Tibial artery (tissue), 4 donors: ENCODE measurements at regions not wholly inside any gene's neighbourhood (a gene's known extent, or its start where the extent isn't known, plus 50 kb on each side); places are given as distances from the start of the nearest gene placed in this dataset.

ENCODE experiments used
- DNase-seq, 2 donors: peaks; one replicate each; pipeline ENCODE4 v3.0.0-alpha.2; 2019
- H3K27ac ChIP-seq, 2 donors: fragments of 200-600 bp; sonication (generic) in 1 of 2; 1 replicate in 1 of 2; 2 replicates in 1 of 2; pipeline ENCODE4 v1.5.1; 2018 to 2019; ENCODE audit warnings: mild to moderate bottlenecking in 1 of 2
- H3K27me3 ChIP-seq, 2 donors: fragments of 200-600 bp; sonication (generic) in 1 of 2; one replicate each; pipeline versions ENCODE4 v1.5.1 to v1.6.0; 2016 to 2019
- H3K36me3 ChIP-seq, 3 donors: fragments of 200-600 bp; sonication (generic) in 2 of 3; one replicate each; pipeline ENCODE4 v1.5.1; 2016 to 2019; ENCODE audit warnings: mild to moderate bottlenecking in 2 of 3
- H3K4me1 ChIP-seq, 4 donors: fragments of 200-600 bp; sonication (generic) in 2 of 4; 1 replicate in 3 of 4; 2 replicates in 1 of 4; pipeline ENCODE4 v1.5.1; 2016 to 2019
- H3K4me3 ChIP-seq, 2 donors: fragments of 200-600 bp; sonication (generic) in 1 of 2; 1 replicate in 1 of 2; 2 replicates in 1 of 2; pipeline ENCODE4 v1.5.1; 2018 to 2019; ENCODE audit warnings: mild to moderate bottlenecking in 2 of 2
- H3K9me3 ChIP-seq, 3 donors: fragments of 200-600 bp; sonication (generic) in 1 of 3; one replicate each; pipeline ENCODE4 v1.5.1; 2016 to 2019
- CTCF ChIP-seq, 2 experiments: fragments of 200-600 bp in 1 of 2; fragments of 450-650 bp in 1 of 2; IDR thresholded peaks; one replicate each; pipeline ENCODE4 v1.5.1; 2017 to 2019; ENCODE audit warnings: antibody characterized with exemption in 2 of 2, mild to moderate bottlenecking in 1 of 2, moderate library complexity in 1 of 2
- intact Hi-C: fragments of 100-400 bp; cut with DNase I; formaldehyde crosslinking; loops from one replicate; pipeline ENCODE4 v1.15.0; 2023; ENCODE audit warnings: low total_unique reads

- Histone ChIP-seq H3K36me3 (no peaks in the 10 kb centered on the region), H3K9me3 (no peaks in the 10 kb centered on the region), H3K4me1 (no peaks in the 10 kb centered on the region), H3K27ac (no peak overlapping the region), H3K27me3 (no peaks in the 10 kb centered on the region), H3K4me3 (no peak overlapping the region)
- DNase-seq: no peak
- intact Hi-C loops: no loop called here
- no peak for TF ChIP-seq CTCF (IDR thresholded peaks at IDR 0.05)
Observed at GRCh38 chr15:36392676-36393266, 186.7 kb upstream of the CDIN1 start.

GRCh38 chr15:36398212-36398611, 181.2 kb upstream of the CDIN1 start:
- Histone ChIP-seq H3K4me3 (no peak overlapping the region), H3K4me1 (no peaks in the 10 kb centered on the region), H3K27ac (no peak overlapping the region), H3K9me3 (no peaks in the 10 kb centered on the region), H3K27me3 (no peaks in the 10 kb centered on the region), H3K36me3 (no peaks in the 10 kb centered on the region)
- DNase-seq: no peak
- no peak for TF ChIP-seq CTCF (IDR thresholded peaks at IDR 0.05)
- intact Hi-C loops: no loop called here

GRCh38 chr15:36399276-36399675, 180.2 kb upstream of the CDIN1 start:
- Histone ChIP-seq H3K36me3 (no peaks in the 10 kb centered on the region), H3K27ac (no peak overlapping the region), H3K9me3 (no peaks in the 10 kb centered on the region), H3K27me3 (no peaks in the 10 kb centered on the region), H3K4me3 (no peak overlapping the region), H3K4me1 (no peaks in the 10 kb centered on the region)
- no peak for TF ChIP-seq CTCF (IDR thresholded peaks at IDR 0.05)
- intact Hi-C loops: no loop called here
- DNase-seq: no peak

- Histone ChIP-seq H3K9me3 (no peaks in the 10 kb centered on the region), H3K27me3 (no peaks in the 10 kb centered on the region), H3K4me1 (no peaks in the 10 kb centered on the region), H3K4me3 (no peak overlapping the region), H3K27ac (no peak overlapping the region), H3K36me3 (no peaks in the 10 kb centered on the region)
- TF ChIP-seq CTCF (IDR thresholded peaks at IDR 0.05): no peak
- intact Hi-C loops: no loop called here
- no peak for DNase-seq
Observed at GRCh38 chr15:36400936-36401585, 178.4 kb upstream of the CDIN1 start.

- H3K36me3 ChIP-seq: no peaks in the 10 kb centered on the region
- TF ChIP-seq CTCF (IDR thresholded peaks at IDR 0.05): no peak
- no peaks in the 10 kb centered on the region for H3K9me3 ChIP-seq
- H3K4me1 ChIP-seq: no peaks in the 10 kb centered on the region
- H3K4me3 ChIP-seq: no peak overlapping the region
- H3K27me3 ChIP-seq: no peaks in the 10 kb centered on the region
- DNase-seq: no peak
- intact Hi-C loops: no loop called here
- H3K27ac ChIP-seq: no peak overlapping the region
Observed at GRCh38 chr15:36401586-36401966, 177.8 kb upstream of the CDIN1 start.
